NT2/D1 (cell line): ENCODE measurements at regions not wholly inside any gene's neighbourhood (a gene's known extent, or its start where the extent isn't known, plus 50 kb on each side); places are given as distances from the start of the nearest gene placed in this dataset.

ENCODE experiments used
- SUZ12 ChIP-seq: IDR thresholded peaks from 2 replicates; pipeline ENCODE4 v1.6.1; 2011; ENCODE audit not compliant: insufficient read length, insufficient read depth; ENCODE audit errors: extremely low read depth
- ZNF274 ChIP-seq: IDR thresholded peaks from 2 replicates; pipeline ENCODE4 v1.6.1; 2011; ENCODE audit warnings: mild to moderate bottlenecking, low read depth, low read length

GRCh38 chr6:82645536-82646230 lies 282.1 kb downstream of the TPBG start:
- no peak for TF ChIP-seq ZNF274
- no peak for TF ChIP-seq SUZ12
